ENCODE measurements at regions not wholly inside any gene's neighbourhood (a gene's known extent, or its start where the extent isn't known, plus 50 kb on each side); places are given as distances from the start of the nearest gene placed in this dataset.

DNA sequence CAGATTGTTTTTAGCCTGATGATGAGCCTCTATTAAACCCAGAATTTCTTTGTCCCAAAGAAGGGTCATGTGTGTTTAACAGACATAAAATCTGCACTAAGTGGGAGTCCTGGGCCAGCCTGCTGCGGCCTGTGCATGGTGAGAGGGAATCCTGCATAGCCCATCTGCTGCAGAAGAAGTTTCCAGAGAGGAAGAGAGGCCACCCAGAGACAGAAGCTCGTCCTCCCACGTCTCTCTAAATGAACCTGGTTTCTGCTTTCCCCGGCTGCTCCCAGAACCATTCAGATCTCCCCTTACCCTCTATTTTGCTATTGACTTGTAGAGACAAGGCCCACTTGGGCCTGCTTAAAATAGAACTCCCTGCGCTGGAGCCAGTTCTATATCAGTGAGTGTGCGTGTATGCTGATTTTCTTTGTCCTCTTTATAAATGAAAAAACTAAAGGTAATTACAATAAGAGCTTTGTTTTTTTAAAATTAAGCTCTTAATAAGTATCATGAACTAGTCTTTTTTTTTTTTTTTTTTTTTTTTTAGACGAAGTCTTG is 142.8 kb upstream of the RAB4A start:
- no peak for TF ChIP-seq ZFX (IDR thresholded peaks at IDR 0.05)
- TF ChIP-seq, protein P1, sequence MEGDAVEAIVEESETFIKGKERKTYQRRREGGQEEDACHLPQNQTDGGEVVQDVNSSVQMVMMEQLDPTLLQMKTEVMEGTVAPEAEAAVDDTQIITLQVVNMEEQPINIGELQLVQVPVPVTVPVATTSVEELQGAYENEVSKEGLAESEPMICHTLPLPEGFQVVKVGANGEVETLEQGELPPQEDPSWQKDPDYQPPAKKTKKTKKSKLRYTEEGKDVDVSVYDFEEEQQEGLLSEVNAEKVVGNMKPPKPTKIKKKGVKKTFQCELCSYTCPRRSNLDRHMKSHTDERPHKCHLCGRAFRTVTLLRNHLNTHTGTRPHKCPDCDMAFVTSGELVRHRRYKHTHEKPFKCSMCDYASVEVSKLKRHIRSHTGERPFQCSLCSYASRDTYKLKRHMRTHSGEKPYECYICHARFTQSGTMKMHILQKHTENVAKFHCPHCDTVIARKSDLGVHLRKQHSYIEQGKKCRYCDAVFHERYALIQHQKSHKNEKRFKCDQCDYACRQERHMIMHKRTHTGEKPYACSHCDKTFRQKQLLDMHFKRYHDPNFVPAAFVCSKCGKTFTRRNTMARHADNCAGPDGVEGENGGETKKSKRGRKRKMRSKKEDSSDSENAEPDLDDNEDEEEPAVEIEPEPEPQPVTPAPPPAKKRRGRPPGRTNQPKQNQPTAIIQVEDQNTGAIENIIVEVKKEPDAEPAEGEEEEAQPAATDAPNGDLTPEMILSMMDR (conservative IDR thresholded peaks at IDR 0.05) = no peak

DNA sequence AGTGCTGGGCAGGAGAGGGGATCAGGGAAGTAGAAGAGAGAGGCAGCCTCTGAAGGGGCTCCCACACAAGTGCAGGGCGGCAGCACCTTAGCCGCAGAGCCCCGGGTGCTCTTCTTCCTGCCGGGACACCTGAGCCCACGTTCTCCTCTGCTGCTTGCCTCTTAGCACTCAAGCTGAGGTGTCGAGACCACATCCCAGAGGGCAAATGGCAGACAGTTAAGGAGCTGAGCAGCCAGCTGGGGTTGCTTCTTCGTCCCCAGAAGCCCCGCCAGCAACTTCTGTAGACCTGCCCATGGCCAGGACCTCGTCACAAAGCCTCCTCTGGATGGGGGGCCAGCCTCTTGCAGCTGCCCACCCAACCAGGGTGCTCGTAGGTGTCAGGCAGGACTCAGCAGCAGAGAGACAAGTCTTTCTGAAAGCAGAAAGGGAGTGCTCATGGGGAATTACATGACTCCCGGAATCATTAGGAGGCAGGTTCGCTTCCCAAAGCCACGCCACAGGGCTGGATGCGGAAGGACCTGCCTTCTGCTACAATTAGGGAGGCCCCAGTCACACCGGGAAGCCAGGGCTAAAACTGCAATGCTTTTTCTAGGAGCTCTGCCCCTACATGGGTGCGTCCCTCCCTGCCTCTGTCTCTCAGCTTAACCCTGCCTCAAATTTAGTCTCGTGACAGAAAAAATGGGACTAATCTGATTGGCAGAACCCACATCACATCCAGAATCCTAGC is 141.4 kb upstream of the RAB4A start:
- no peak overlapping the region for H3K27ac ChIP-seq
- TF ChIP-seq, protein P1 (conservative IDR thresholded peaks at IDR 0.05) = no peak

More for the DNA sequence above, 142.8 kb upstream of the RAB4A start:
- H3K27ac ChIP-seq = no peak overlapping the region

DNA sequence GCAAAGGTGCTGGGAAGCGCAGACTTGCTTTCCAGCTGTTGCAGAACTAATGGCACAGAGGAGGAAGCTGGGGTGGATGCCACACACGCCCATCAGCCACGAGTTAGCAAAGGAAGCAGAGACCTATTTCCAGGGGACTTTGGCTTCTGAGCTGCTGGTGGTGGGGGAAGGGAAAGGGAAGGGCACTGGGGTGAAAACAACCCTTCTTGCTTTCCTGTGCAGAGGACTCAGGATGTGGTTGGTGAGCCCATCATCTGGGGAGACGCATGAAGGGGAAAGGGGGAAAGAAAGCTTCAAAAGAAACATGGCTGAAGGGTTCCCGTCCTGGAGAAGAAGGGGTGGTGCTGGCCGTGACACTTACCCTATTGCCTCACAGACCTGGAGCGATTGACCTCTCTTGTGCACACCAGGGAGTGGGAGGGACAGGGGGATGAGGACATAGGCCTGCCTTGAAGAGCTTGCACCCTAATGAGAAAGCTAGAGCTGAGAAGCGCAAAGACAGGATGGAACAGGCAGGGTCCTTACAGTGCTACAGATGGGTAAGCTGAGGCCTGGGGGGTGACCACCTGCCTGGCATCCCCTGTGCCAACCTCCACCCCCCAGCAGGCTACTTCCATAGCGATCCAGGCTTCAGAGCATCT is 140.8 kb upstream of the RAB4A start:
- no peak overlapping the region for H3K27ac ChIP-seq
- TF ChIP-seq, protein P1 (conservative IDR thresholded peaks at IDR 0.05) = no peak
- no peak for TF ChIP-seq ZFX (IDR thresholded peaks at IDR 0.05)

DNA sequence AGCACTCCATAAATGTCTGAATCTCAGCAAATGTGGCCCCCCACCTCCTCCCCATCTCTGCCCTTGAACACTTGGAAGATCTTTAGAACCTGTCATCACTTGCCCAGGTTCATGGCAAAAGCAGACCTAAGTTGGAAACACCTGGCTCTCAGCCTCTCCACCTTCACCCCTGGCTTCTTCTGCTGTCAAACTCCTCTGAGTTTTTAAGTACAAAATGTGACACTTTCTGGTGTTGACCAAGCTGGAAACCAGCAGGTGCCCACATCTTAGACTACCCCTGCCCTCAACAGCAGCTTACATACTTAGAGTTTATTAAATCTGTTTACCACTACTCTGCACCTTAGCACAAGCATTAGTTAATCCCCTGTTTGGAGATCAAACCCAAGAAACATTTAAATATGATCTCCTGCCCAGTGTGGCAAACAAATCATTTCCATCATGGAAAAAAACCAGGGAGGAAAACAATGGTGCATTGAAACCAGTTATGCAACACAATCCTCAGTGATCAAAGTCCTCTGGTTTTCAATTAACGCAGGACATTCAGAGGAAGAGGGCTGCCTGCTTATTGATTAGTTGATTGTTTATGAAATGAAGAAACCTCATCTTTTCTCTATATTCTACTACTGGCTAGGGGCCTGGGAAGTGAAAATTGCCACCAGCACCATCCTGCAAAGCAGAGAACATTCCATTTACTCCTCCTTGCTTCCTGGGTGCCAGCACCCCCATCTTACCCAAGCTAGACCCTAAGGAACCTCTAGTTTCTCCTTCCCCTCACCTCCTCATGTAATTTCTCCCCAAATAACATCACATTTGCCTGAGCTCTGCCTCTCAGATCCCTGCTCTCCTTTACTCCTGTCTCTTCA is 139.4 kb upstream of the RAB4A start:
- no peak overlapping the region for H3K27ac ChIP-seq
- TF ChIP-seq, protein P1 (conservative IDR thresholded peaks at IDR 0.05) = no peak
- TF ChIP-seq ZFX (IDR thresholded peaks at IDR 0.05) = no peak

DNA sequence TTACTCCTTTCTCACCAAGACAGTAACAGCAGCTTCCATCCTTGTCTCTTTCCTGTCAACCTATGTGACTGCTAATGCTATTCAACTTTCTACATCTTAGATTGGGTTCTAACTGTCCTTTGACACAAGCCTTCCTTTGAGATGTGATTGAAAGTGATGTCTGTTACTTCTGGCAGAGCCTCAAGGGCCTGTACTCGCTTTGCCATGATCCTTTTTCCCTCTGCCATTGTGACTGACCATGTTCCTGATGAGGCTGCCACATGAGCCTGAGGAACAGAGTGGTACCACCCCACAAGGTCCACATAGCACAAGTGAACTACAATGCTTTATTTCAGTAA is 138.8 kb upstream of the RAB4A start:
- TF ChIP-seq ZFX (IDR thresholded peaks at IDR 0.05) = no peak
- TF ChIP-seq, protein P1 (conservative IDR thresholded peaks at IDR 0.05) = no peak
- H3K27ac ChIP-seq = no peak overlapping the region

DNA sequence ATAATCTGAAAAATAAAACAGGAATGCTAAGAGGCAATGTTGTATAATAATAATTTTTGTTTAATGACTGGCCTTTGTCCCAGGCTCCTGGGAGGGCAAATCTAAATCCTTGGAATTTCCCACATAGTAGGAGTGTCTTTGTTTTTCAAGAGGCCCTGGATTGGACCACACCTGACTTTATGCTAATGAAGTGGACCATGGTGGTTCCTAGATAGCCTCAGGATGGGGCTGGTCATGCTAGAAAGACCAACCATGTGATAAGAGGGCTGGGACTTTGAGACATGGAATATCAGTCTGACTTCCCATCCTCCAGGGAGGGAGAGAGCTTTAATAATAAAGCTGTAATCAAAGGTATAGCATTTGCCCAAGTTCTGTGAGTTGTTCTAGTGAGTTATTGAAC is 138.2 kb upstream of the RAB4A start:
- no peak overlapping the region for H3K27ac ChIP-seq
- TF ChIP-seq, protein P1 (conservative IDR thresholded peaks at IDR 0.05) = no peak
- TF ChIP-seq ZFX (IDR thresholded peaks at IDR 0.05) = no peak

Measured in C4-2B (cell line).